Transverse colon (tissue), 4 donors: ENCODE measurements at regions not wholly inside any gene's neighbourhood (a gene's known extent, or its start where the extent isn't known, plus 50 kb on each side); places are given as distances from the start of the nearest gene placed in this dataset.

Experiments
- DNase-seq: peaks from one replicate; pipeline ENCODE4 v3.0.0-alpha.2; 2019
- H3K27ac ChIP-seq, 4 donors: fragments of 200-600 bp; sonication (generic); 2 replicates each; pipeline ENCODE4 v1.5.1; 2016 to 2018; ENCODE audit warnings: inconsistent platforms in 4 of 4
- H3K27me3 ChIP-seq: fragments of 200-600 bp; sonication (generic); 2 replicates; pipeline ENCODE4 v1.5.1; 2017; ENCODE audit warnings: inconsistent platforms
- H3K36me3 ChIP-seq, 4 donors: fragments of 200-600 bp; sonication (generic); 2 replicates each; pipeline ENCODE4 v1.5.1; 2017 to 2019; ENCODE audit warnings: inconsistent platforms in 4 of 4
- H3K4me1 ChIP-seq, 4 donors: fragments of 200-600 bp; sonication (generic); 2 replicates each; pipeline ENCODE4 v1.5.1; 2017 to 2020; ENCODE audit warnings: inconsistent platforms in 4 of 4
- H3K4me3 ChIP-seq, 4 donors: fragments of 200-600 bp; sonication (generic); 1 replicate in 1 of 4; 2 replicates in 3 of 4; pipeline versions ENCODE4 v1.5.1 to v1.6.1; 2017 to 2019; ENCODE audit warnings: inconsistent platforms in 4 of 4
- H3K9me3 ChIP-seq, 2 donors: fragments of 200-600 bp; sonication (generic); 2 replicates each; pipeline ENCODE4 v1.5.1; 2017 to 2019; ENCODE audit warnings: inconsistent platforms in 2 of 2
- EP300 ChIP-seq: sonication (generic); formaldehyde crosslinking; IDR thresholded peaks from one replicate; pipeline ENCODE4 v1.6.1; 2017; ENCODE audit warnings: antibody characterized with exemption, low read depth
- POLR2A ChIP-seq: fragments of 450-650 bp; IDR thresholded peaks from one replicate; pipeline ENCODE4 v1.6.1; 2016; ENCODE audit warnings: antibody characterized with exemption, mild to moderate bottlenecking, moderate library complexity
- POLR2AphosphoS5 ChIP-seq, 3 donors: sonication (generic); formaldehyde crosslinking; IDR thresholded peaks; one replicate each; pipeline ENCODE4 v1.6.1; 2016; ENCODE audit warnings: antibody characterized with exemption in 3 of 3
- WGBS, 2 donors: methylation state at CpG; one replicate each; pipeline ENCODE4 v1.1.5; 2018; ENCODE audit warnings: low coverage in 1 of 2; 5-methylcytosine and 5-hydroxymethylcytosine counted together
- in situ Hi-C, 4 donors: fragments of 200-750 bp; cut with MboI; loops; one replicate each; pipeline versions ENCODE4 v1.15.0 to v1.15.1; 2017; ENCODE audit warnings: low sequenced_read_pairs in 3 of 4, low pct_ligation_motif_present in 1 of 4, low pct_unique_long_range_greater_than_20kb in 1 of 4
- intact Hi-C: fragments of 100-400 bp; cut with DNase I; formaldehyde crosslinking; loops from one replicate; pipeline ENCODE4 v1.15.1; 2023; ENCODE audit warnings: low total_unique reads
- TF ChIP-seq, protein P1 (sequence below), 5 experiments: fragments of 200-600 bp in 3 of 5; fragments of 450-650 bp in 2 of 5; sonication (generic) in 3 of 5; IDR thresholded peaks; 1 replicate in 2 of 5; 2 replicates in 3 of 5; pipeline ENCODE4 v1.5.1; 2016 to 2017; ENCODE audit warnings: antibody characterized with exemption in 5 of 5, inconsistent platforms in 3 of 5, mild to moderate bottlenecking in 2 of 5, moderate library complexity in 1 of 5

DNA sequence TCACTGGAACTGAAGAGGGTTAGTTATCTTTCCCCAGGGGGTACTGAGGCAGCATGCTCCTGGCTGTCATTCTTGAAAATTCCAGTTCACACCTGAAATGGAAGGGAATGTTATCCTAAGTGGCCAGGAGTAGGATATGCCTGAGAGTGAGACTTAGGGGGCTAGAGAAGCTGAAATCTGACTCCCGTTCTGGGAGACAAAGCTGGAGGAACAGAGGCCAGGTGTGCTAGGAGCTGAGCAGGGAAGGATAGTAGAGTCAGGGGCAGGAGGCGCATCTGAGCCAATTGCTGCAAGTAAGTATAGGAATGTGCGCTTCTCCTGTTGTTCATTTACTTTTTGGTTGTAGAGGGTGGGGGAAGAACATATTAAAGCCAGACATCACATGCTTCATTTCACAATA is 58.1 kb upstream of the KIAA1217 start:
- 95 to 100% methylated on average over 2 to 3 of the region's 3 CpGs for WGBS, 2 donors
- in situ Hi-C loops, result no loop called here

DNA sequence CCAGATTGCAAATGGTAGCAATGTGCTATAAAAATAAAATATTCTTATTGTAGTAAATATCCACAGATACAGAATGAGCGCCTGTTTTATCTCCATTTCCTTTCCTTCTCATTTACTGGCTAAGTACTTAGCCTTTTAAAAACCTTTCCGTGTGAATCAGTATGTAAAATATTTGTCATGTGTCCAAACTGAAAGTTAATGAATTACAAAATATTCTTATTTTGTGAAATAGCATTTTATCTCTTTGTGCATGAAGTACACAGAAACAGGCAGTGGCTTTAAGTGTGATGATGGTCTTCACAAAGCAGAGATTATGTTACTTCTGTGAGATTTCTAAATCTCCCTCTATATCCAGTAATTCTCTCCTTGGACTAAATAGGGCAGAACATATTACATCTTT is 56.7 kb upstream of the KIAA1217 start:
- Histone ChIP-seq H3K4me1 (peaks cover 0 to 3% (median 0%) of the 10 kb centered on the region in 4 donors), H3K27ac (no peak overlapping the region), H3K9me3 (no peaks in the 10 kb centered on the region), H3K4me3 (no peak overlapping the region), H3K27me3 (no peaks in the 10 kb centered on the region), H3K36me3 (no peaks in the 10 kb centered on the region)
- DNase-seq, result no peak
- intact Hi-C loops (no loop called here), in situ Hi-C loops (no loop called here)
- WGBS, 2 donors, result 17 to 42% methylated on average over 2 of the region's 2 CpGs
- TF ChIP-seq, protein P1, sequence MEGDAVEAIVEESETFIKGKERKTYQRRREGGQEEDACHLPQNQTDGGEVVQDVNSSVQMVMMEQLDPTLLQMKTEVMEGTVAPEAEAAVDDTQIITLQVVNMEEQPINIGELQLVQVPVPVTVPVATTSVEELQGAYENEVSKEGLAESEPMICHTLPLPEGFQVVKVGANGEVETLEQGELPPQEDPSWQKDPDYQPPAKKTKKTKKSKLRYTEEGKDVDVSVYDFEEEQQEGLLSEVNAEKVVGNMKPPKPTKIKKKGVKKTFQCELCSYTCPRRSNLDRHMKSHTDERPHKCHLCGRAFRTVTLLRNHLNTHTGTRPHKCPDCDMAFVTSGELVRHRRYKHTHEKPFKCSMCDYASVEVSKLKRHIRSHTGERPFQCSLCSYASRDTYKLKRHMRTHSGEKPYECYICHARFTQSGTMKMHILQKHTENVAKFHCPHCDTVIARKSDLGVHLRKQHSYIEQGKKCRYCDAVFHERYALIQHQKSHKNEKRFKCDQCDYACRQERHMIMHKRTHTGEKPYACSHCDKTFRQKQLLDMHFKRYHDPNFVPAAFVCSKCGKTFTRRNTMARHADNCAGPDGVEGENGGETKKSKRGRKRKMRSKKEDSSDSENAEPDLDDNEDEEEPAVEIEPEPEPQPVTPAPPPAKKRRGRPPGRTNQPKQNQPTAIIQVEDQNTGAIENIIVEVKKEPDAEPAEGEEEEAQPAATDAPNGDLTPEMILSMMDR (IDR thresholded peaks at IDR 0.05), result no peak
- TF ChIP-seq POLR2AphosphoS5 (IDR thresholded peaks at IDR 0.05) (no peak), EP300 (no peak), POLR2A (no peak)

More for the DNA sequence above, 58.1 kb upstream of the KIAA1217 start:
- Histone ChIP-seq H3K4me3 (no peak overlapping the region), H3K4me1 (peaks cover 0 to 3% (median 0%) of the 10 kb centered on the region in 4 donors), H3K36me3 (no peaks in the 10 kb centered on the region), H3K9me3 (no peaks in the 10 kb centered on the region), H3K27ac (no peak overlapping the region), H3K27me3 (no peaks in the 10 kb centered on the region)
- DNase-seq, result no peak
- intact Hi-C loops, result no loop called here
- TF ChIP-seq EP300, result no peak
- TF ChIP-seq, protein P1 (IDR thresholded peaks at IDR 0.05), result no peak
- no peak for TF ChIP-seq POLR2AphosphoS5 (IDR thresholded peaks at IDR 0.05)
- no peak for TF ChIP-seq POLR2A

DNA sequence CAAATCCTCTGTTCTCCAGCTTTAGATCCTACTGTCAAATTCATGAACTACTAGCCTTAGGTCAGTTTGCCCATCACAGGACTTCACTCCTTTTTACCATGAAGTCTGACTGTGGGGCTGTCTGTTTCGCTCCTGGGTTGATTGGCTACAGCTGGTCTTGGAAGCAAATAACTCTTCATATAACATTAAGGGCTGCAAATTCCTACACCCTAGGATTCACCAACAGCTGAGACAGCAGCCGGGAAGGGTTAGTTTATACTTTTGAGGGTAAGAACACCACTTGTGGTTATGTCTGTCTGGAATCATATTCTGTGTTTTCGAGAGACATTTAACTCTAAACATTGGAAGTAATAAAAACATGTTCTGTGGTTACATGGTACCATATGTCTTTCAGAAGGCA is 55.9 kb upstream of the KIAA1217 start:
- Histone ChIP-seq H3K36me3 (no peaks in the 10 kb centered on the region), H3K9me3 (no peaks in the 10 kb centered on the region), H3K4me1 (peaks cover 0 to 3% (median 0%) of the 10 kb centered on the region in 4 donors), H3K27ac (no peak overlapping the region), H3K27me3 (no peaks in the 10 kb centered on the region), H3K4me3 (no peak overlapping the region)
- WGBS, 2 donors, result 57% methylated on average over 3 of the region's 3 CpGs; no CpG with 5 or more reads in 1 of the 2 donors
- intact Hi-C loops, result no loop called here
- TF ChIP-seq POLR2AphosphoS5 (IDR thresholded peaks at IDR 0.05) (no peak), EP300 (no peak), POLR2A (no peak)
- TF ChIP-seq, protein P1 (IDR thresholded peaks at IDR 0.05), result no peak
- no peak for DNase-seq
- in situ Hi-C loops, result no loop called here

DNA sequence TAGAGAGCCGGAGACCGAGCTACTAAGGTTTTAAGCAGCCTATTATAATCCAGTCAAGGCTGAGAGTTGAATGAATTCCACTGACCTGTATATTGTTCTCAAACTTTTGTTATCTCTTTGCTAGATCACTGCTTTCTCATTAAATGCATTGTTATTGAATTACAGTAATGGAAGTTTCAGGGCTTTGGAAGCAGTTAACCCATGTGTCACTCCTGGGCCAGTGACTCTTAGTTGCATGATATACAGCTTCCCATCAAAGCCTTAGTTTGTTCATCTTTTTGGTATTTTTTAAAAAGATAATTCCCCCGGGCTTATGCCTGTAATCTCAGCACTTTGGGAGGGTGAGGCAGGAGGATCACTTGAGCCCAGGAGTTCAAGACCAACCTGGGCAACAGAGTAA is 55.4 kb upstream of the KIAA1217 start:
- no peak overlapping the region for H3K27ac ChIP-seq
- no peak for DNase-seq
- TF ChIP-seq EP300 (no peak), POLR2A (no peak), POLR2AphosphoS5 (IDR thresholded peaks at IDR 0.05) (no peak)
- TF ChIP-seq, protein P1 (IDR thresholded peaks at IDR 0.05), result no peak
- H3K4me3 ChIP-seq, result no peak overlapping the region
- in situ Hi-C loops (no loop called here), intact Hi-C loops (no loop called here)
- no peaks in the 10 kb centered on the region for H3K27me3 ChIP-seq
- WGBS, 2 donors, result 58 to 68% methylated on average over 2 to 3 of the region's 3 CpGs
- H3K4me1 ChIP-seq, result peaks cover 0 to 3% (median 0%) of the 10 kb centered on the region in 4 donors
- H3K36me3 ChIP-seq, result no peaks in the 10 kb centered on the region
- H3K9me3 ChIP-seq, result no peaks in the 10 kb centered on the region
